Suprapubic skin (tissue), 4 donors: ENCODE measurements at regions not wholly inside any gene's neighbourhood (a gene's known extent, or its start where the extent isn't known, plus 50 kb on each side); places are given as distances from the start of the nearest gene placed in this dataset.

Experiments used
- CTCF ChIP-seq, 2 donors: fragments of 200-600 bp in 1 of 2; fragments of 450-650 bp in 1 of 2; sonication (generic) in 1 of 2; IDR thresholded peaks; one replicate each; pipeline ENCODE4 v1.5.1; 2016 to 2019; ENCODE audit warnings: antibody characterized with exemption in 2 of 2, mild to moderate bottlenecking in 1 of 2, moderate library complexity in 1 of 2
- EP300 ChIP-seq: sonication (generic); formaldehyde crosslinking; IDR thresholded peaks from one replicate; pipeline ENCODE4 v1.6.1; 2017; ENCODE audit warnings: antibody characterized with exemption
- POLR2A ChIP-seq, 2 donors: fragments of 450-650 bp; IDR thresholded peaks; one replicate each; pipeline ENCODE4 v1.6.1; 2017; ENCODE audit warnings: antibody characterized with exemption in 2 of 2, mild to moderate bottlenecking in 2 of 2, moderate library complexity in 2 of 2
- POLR2AphosphoS5 ChIP-seq, 3 donors: sonication (generic); formaldehyde crosslinking; IDR thresholded peaks; one replicate each; pipeline ENCODE4 v1.6.1; 2017; ENCODE audit warnings: antibody characterized with exemption in 3 of 3

- TF ChIP-seq CTCF (IDR thresholded peaks at IDR 0.05), result no peak
- TF ChIP-seq POLR2A (IDR thresholded peaks at IDR 0.05), result no peak
- no peak for TF ChIP-seq EP300
- no peak for TF ChIP-seq POLR2AphosphoS5 (IDR thresholded peaks at IDR 0.05)
Measured at GRCh38 chr15:70180186-70180875, 82.6 kb upstream of the TLE3 start.
